ENCODE measurements at regions not wholly inside any gene's neighbourhood (a gene's known extent, or its start where the extent isn't known, plus 50 kb on each side); places are given as distances from the start of the nearest gene placed in this dataset.

GRCh38 chr2:150046211-150046610 is 441.3 kb downstream of the RND3 start:
- H3K4me1 ChIP-seq (ENCODE audit: insufficient read depth, low read length, severe bottlenecking), result no peaks in the 10 kb centered on the region
- no peaks in the 10 kb centered on the region for H4K20me1 ChIP-seq (ENCODE audit: insufficient read depth, low read length)
- H3K9me3 ChIP-seq (ENCODE audit: low read length), result no peaks in the 10 kb centered on the region
- H3K79me2 ChIP-seq (ENCODE audit: insufficient read depth, low read length), result no peaks in the 10 kb centered on the region
- no peak overlapping the region for H3K9ac ChIP-seq (ENCODE audit: low read length)
- H3K9me2 ChIP-seq (ENCODE audit: low read depth, low read length), result no peaks in the 10 kb centered on the region
- 0 out of 2 replicates have a peak, but pooled peaks cover 5% of the 10 kb centered on the region for H3K27me3 ChIP-seq (ENCODE audit: insufficient read depth, low read length)
- no peak overlapping the region for H3K27ac ChIP-seq (ENCODE audit: low read depth, low read length, poor library complexity, severe bottlenecking)
- H2AFZ ChIP-seq (ENCODE audit: low read length), result no peak overlapping the region
- TF ChIP-seq CTCF (IDR thresholded peaks at IDR 0.05; ENCODE audit: low read length) (no peak), EZH2 (IDR thresholded peaks at IDR 0.05; ENCODE audit: borderline replicate concordance, low read length) (no peak)
- no peak overlapping the region for H3K4me3 ChIP-seq (ENCODE audit: low read depth, low read length, poor library complexity, severe bottlenecking)
- no peaks in the 10 kb centered on the region for H3F3A ChIP-seq (ENCODE audit: insufficient read depth, low read length)
- no peak overlapping the region for H3K4me2 ChIP-seq (ENCODE audit: low read length)
- no peaks in the 10 kb centered on the region for H3K36me3 ChIP-seq (ENCODE audit: insufficient read depth, low read length)

GRCh38 chr2:150045601-150046000 is 441.9 kb downstream of the RND3 start:
- H3K9ac ChIP-seq (ENCODE audit: low read length), result no peak overlapping the region
- no peaks in the 10 kb centered on the region for H4K20me1 ChIP-seq (ENCODE audit: insufficient read depth, low read length)
- no peaks in the 10 kb centered on the region for H3K9me3 ChIP-seq (ENCODE audit: low read length)
- H3F3A ChIP-seq (ENCODE audit: insufficient read depth, low read length), result no peaks in the 10 kb centered on the region
- no peaks in the 10 kb centered on the region for H3K4me1 ChIP-seq (ENCODE audit: insufficient read depth, low read length, severe bottlenecking)
- no peak overlapping the region for H2AFZ ChIP-seq (ENCODE audit: low read length)
- no peak overlapping the region for H3K4me3 ChIP-seq (ENCODE audit: low read depth, low read length, poor library complexity, severe bottlenecking)
- no peak overlapping the region for H3K4me2 ChIP-seq (ENCODE audit: low read length)
- H3K9me2 ChIP-seq (ENCODE audit: low read depth, low read length), result no peaks in the 10 kb centered on the region
- no peaks in the 10 kb centered on the region for H3K36me3 ChIP-seq (ENCODE audit: insufficient read depth, low read length)
- no peak overlapping the region for H3K27ac ChIP-seq (ENCODE audit: low read depth, low read length, poor library complexity, severe bottlenecking)
- TF ChIP-seq EZH2 (IDR thresholded peaks at IDR 0.05; ENCODE audit: borderline replicate concordance, low read length), result no peak
- no peak for TF ChIP-seq CTCF (IDR thresholded peaks at IDR 0.05; ENCODE audit: low read length)
- H3K27me3 ChIP-seq (ENCODE audit: insufficient read depth, low read length), result 0 out of 2 replicates have a peak, but pooled peaks cover 5% of the 10 kb centered on the region
- no peaks in the 10 kb centered on the region for H3K79me2 ChIP-seq (ENCODE audit: insufficient read depth, low read length)

- Histone ChIP-seq H2AFZ (ENCODE audit: low read length) (no peak overlapping the region), H3K4me2 (ENCODE audit: low read length) (no peak overlapping the region), H3K79me2 (ENCODE audit: insufficient read depth, low read length) (no peaks in the 10 kb centered on the region), H3F3A (ENCODE audit: insufficient read depth, low read length) (no peaks in the 10 kb centered on the region), H3K36me3 (ENCODE audit: insufficient read depth, low read length) (no peaks in the 10 kb centered on the region), H3K9me3 (ENCODE audit: low read length) (no peaks in the 10 kb centered on the region), H3K4me3 (ENCODE audit: low read depth, low read length, poor library complexity, severe bottlenecking) (no peak overlapping the region), H4K20me1 (ENCODE audit: insufficient read depth, low read length) (no peaks in the 10 kb centered on the region), H3K4me1 (ENCODE audit: insufficient read depth, low read length, severe bottlenecking) (no peaks in the 10 kb centered on the region), H3K9me2 (ENCODE audit: low read depth, low read length) (no peaks in the 10 kb centered on the region), H3K27ac (ENCODE audit: low read depth, low read length, poor library complexity, severe bottlenecking) (no peak overlapping the region), H3K9ac (ENCODE audit: low read length) (no peak overlapping the region), H3K27me3 (ENCODE audit: insufficient read depth, low read length) (no peaks in the 10 kb centered on the region)
- no peak for TF ChIP-seq CTCF (IDR thresholded peaks at IDR 0.05; ENCODE audit: low read length)
Measured at GRCh38 chr2:150043172-150043500, 444.3 kb downstream of the RND3 start.
